Liver (tissue), 8 donors: ENCODE measurements at regions not wholly inside any gene's neighbourhood (a gene's known extent, or its start where the extent isn't known, plus 50 kb on each side); places are given as distances from the start of the nearest gene placed in this dataset.

Source experiments
- DNase-seq: peaks from one replicate; pipeline ENCODE4 v3.0.0-alpha.2; 2017; ENCODE audit warnings: low spot score
- H3K27ac ChIP-seq, 2 donors: one replicate each; pipeline ENCODE4 v1.7.0; 2013; ENCODE audit warnings: inconsistent platforms in 2 of 2, low read length in 2 of 2, control low read depth in 1 of 2, low read depth in 1 of 2, mild to moderate bottlenecking in 1 of 2
- H3K27me3 ChIP-seq, 4 donors: one replicate each; pipeline versions ENCODE4 v1.6.1 to v1.7.0; 2013; ENCODE audit warnings: low read length in 3 of 4, inconsistent platforms in 1 of 4, mild to moderate bottlenecking in 1 of 4, moderate library complexity in 1 of 4; ENCODE audit not compliant: control insufficient read depth in 4 of 4, insufficient read depth in 4 of 4
- H3K36me3 ChIP-seq, 4 donors: one replicate each; pipeline versions ENCODE4 v1.6.1 to v1.7.0; 2013; ENCODE audit warnings: low read length in 3 of 4, mild to moderate bottlenecking in 3 of 4, low read depth in 1 of 4, moderate library complexity in 1 of 4; ENCODE audit not compliant: control insufficient read depth in 4 of 4, insufficient read depth in 3 of 4
- H3K4me1 ChIP-seq, 4 donors: one replicate each; pipeline versions ENCODE4 v1.6.1 to v1.7.0; 2013; ENCODE audit warnings: low read length in 3 of 4, mild to moderate bottlenecking in 3 of 4, moderate library complexity in 1 of 4; ENCODE audit not compliant: control insufficient read depth in 4 of 4, insufficient read depth in 4 of 4
- H3K4me3 ChIP-seq, 3 donors: one replicate each; pipeline versions ENCODE4 v1.6.1 to v1.7.0; 2013; ENCODE audit warnings: low read length in 3 of 3, control low read depth in 1 of 3, low read depth in 1 of 3, mild to moderate bottlenecking in 1 of 3
- H3K9ac ChIP-seq, 2 donors: one replicate each; pipeline ENCODE4 v1.7.0; 2013; ENCODE audit warnings: low read length in 2 of 2, mild to moderate bottlenecking in 2 of 2, moderate library complexity in 2 of 2, control low read depth in 1 of 2, low read depth in 1 of 2
- H3K9me3 ChIP-seq, 4 donors: one replicate each; pipeline versions ENCODE4 v1.6.1 to v1.7.0; 2013; ENCODE audit warnings: low read length in 3 of 4; ENCODE audit not compliant: control insufficient read depth in 4 of 4
- ATF3 ChIP-seq: IDR thresholded peaks from 2 replicates; pipeline ENCODE4 v1.6.1; 2016; ENCODE audit warnings: antibody characterized with exemption
- CTCF ChIP-seq: fragments of 150-350 bp; IDR thresholded peaks from 2 replicates; pipeline ENCODE4 v1.5.1; 2017; ENCODE audit warnings: improper control_type of control experiment, low read depth, low read length; ENCODE audit not compliant: missing input control
- EGR1 ChIP-seq, 2 donors: IDR thresholded peaks; 2 replicates each; pipeline ENCODE4 v1.6.1; 2016 to 2018; ENCODE audit warnings: antibody characterized with exemption in 2 of 2, low read depth in 2 of 2
- FOXA1 ChIP-seq: IDR thresholded peaks from 2 replicates; pipeline ENCODE4 v1.6.1; 2016; ENCODE audit warnings: antibody characterized with exemption
- FOXA2 ChIP-seq: IDR thresholded peaks from 2 replicates; pipeline ENCODE4 v1.6.1; 2016; ENCODE audit warnings: antibody characterized with exemption
- GABPA ChIP-seq, 2 donors: IDR thresholded peaks in 1 of 2; conservative IDR thresholded peaks in 1 of 2; 2 replicates each; pipeline ENCODE4 v1.6.1; 2016; ENCODE audit warnings: antibody characterized with exemption in 2 of 2, mild to moderate bottlenecking in 1 of 2, moderate library complexity in 1 of 2
- HNF4A ChIP-seq, 2 donors: conservative IDR thresholded peaks; 2 replicates each; pipeline ENCODE4 v1.6.1; 2016; ENCODE audit warnings: antibody characterized with exemption in 2 of 2, mild to moderate bottlenecking in 2 of 2
- HNF4G ChIP-seq: IDR thresholded peaks from 2 replicates; pipeline ENCODE4 v1.6.1; 2016; ENCODE audit warnings: antibody characterized with exemption
- JUND ChIP-seq, 2 donors: IDR thresholded peaks; 2 replicates each; pipeline ENCODE4 v1.6.1; 2016; ENCODE audit warnings: antibody characterized with exemption in 2 of 2
- MAX ChIP-seq: IDR thresholded peaks from 2 replicates; pipeline ENCODE4 v1.6.1; 2016; ENCODE audit warnings: antibody characterized with exemption
- NR2F2 ChIP-seq: IDR thresholded peaks from 2 replicates; pipeline ENCODE4 v1.6.1; 2016; ENCODE audit warnings: antibody characterized with exemption
- RAD21 ChIP-seq, 2 donors: IDR thresholded peaks; 2 replicates each; pipeline ENCODE4 v1.6.1; 2016; ENCODE audit warnings: antibody characterized with exemption in 2 of 2, mild to moderate bottlenecking in 2 of 2
- REST ChIP-seq: IDR thresholded peaks from 2 replicates; pipeline ENCODE4 v1.6.1; 2016; ENCODE audit warnings: antibody characterized with exemption, mild to moderate bottlenecking
- RXRA ChIP-seq, 2 donors: IDR thresholded peaks; 2 replicates each; pipeline ENCODE4 v1.6.1; 2017 to 2018; ENCODE audit warnings: antibody characterized with exemption in 2 of 2, mild to moderate bottlenecking in 1 of 2
- SP1 ChIP-seq: IDR thresholded peaks from 2 replicates; pipeline ENCODE4 v1.6.1; 2018; ENCODE audit warnings: antibody characterized with exemption, mild to moderate bottlenecking
- TAF1 ChIP-seq: conservative IDR thresholded peaks from 2 replicates; pipeline ENCODE4 v1.6.1; 2016; ENCODE audit warnings: antibody characterized with exemption, mild to moderate bottlenecking
- YY1 ChIP-seq: IDR thresholded peaks from 2 replicates; pipeline ENCODE4 v1.6.1; 2016; ENCODE audit warnings: antibody characterized with exemption, mild to moderate bottlenecking
- ZBTB33 ChIP-seq: IDR thresholded peaks from 2 replicates; pipeline ENCODE4 v1.6.1; 2016; ENCODE audit warnings: antibody characterized with exemption
- WGBS: extraction: QIAGEN DNeasy Blood & Tissue Kit; methylation state at CpG from one replicate; pipeline ENCODE4 v1.1.7; 2013; 5-methylcytosine and 5-hydroxymethylcytosine counted together
- donor health status: healthy.
- donor health status: healthy.
- donor health status: healthy.
- donor health status: healthy.
- donor health status: healthy.

- no peak overlapping the region for H3K4me3 ChIP-seq
- DNase-seq: no peak
- TF ChIP-seq JUND (IDR thresholded peaks at IDR 0.05): no peak
- TF ChIP-seq REST: no peak
- no peak for TF ChIP-seq SP1
- TF ChIP-seq ZBTB33: no peak
- no peak for TF ChIP-seq GABPA (IDR thresholded peaks at IDR 0.05 in 1 of 2, conservative IDR thresholded peaks at IDR 0.05 in 1 of 2)
- no peak for TF ChIP-seq EGR1 (IDR thresholded peaks at IDR 0.05; ENCODE audit: low read depth in 2 of 2)
- no peak for TF ChIP-seq RXRA (IDR thresholded peaks at IDR 0.05)
- H3K27me3 ChIP-seq: no peaks in the 10 kb centered on the region
- no peaks in the 10 kb centered on the region for H3K36me3 ChIP-seq
- H3K4me1 ChIP-seq: no peaks in the 10 kb centered on the region
- no peak overlapping the region for H3K9ac ChIP-seq
- 88% methylated on average over 3 of the region's 3 CpGs for WGBS
- no peak overlapping the region for H3K27ac ChIP-seq
- no peaks in the 10 kb centered on the region for H3K9me3 ChIP-seq
These were observed 239.9 kb upstream of the ADAMTS9 start for GRCh38 chr3:64927689-64928088.

- 51% methylated on average over 2 of the region's 2 CpGs for WGBS
- H3K4me3 ChIP-seq: no peak overlapping the region
- H3K9me3 ChIP-seq: no peaks in the 10 kb centered on the region
- no peaks in the 10 kb centered on the region for H3K27me3 ChIP-seq
- no peaks in the 10 kb centered on the region for H3K4me1 ChIP-seq
- no peak overlapping the region for H3K27ac ChIP-seq
- DNase-seq: no peak
- no peak overlapping the region for H3K9ac ChIP-seq
- H3K36me3 ChIP-seq: no peaks in the 10 kb centered on the region
- TF ChIP-seq EGR1 (IDR thresholded peaks at IDR 0.05; ENCODE audit: low read depth in 2 of 2): no peak
- TF ChIP-seq RAD21 (IDR thresholded peaks at IDR 0.05): no peak
- TF ChIP-seq NR2F2: no peak
- no peak for TF ChIP-seq YY1
- no peak for TF ChIP-seq ZBTB33
- no peak for TF ChIP-seq HNF4A (conservative IDR thresholded peaks at IDR 0.05)
- TF ChIP-seq SP1: no peak
- TF ChIP-seq TAF1: no peak
- no peak for TF ChIP-seq JUND (IDR thresholded peaks at IDR 0.05)
- TF ChIP-seq FOXA1: no peak
- TF ChIP-seq HNF4G: no peak
- TF ChIP-seq CTCF: no peak
- TF ChIP-seq REST: no peak
- TF ChIP-seq ATF3: no peak
- no peak for TF ChIP-seq GABPA (IDR thresholded peaks at IDR 0.05 in 1 of 2, conservative IDR thresholded peaks at IDR 0.05 in 1 of 2)
- no peak for TF ChIP-seq MAX
- no peak for TF ChIP-seq FOXA2
These were observed 237.8 kb upstream of the ADAMTS9 start for GRCh38 chr3:64925575-64925974.
